GM12873 (cell line): ENCODE measurements at regions not wholly inside any gene's neighbourhood (a gene's known extent, or its start where the extent isn't known, plus 50 kb on each side); places are given as distances from the start of the nearest gene placed in this dataset.

ENCODE experiments used
- CTCF ChIP-seq: IDR thresholded peaks from 2 replicates; pipeline ENCODE4 v1.5.1; 2012; ENCODE audit warnings: low read depth, mild to moderate bottlenecking, moderate library complexity, low read length, control low read depth; ENCODE audit not compliant: insufficient read depth; ENCODE audit errors: missing control alignments

- TF ChIP-seq CTCF: no peak
Measured at GRCh38 chr13:63843766-63844699, 2428.4 kb upstream of the PCDH20 start.

- no peak for TF ChIP-seq CTCF
Measured at GRCh38 chr13:63842102-63842501, 2426.5 kb upstream of the PCDH20 start.

- TF ChIP-seq CTCF: no peak
Measured at GRCh38 chr13:63840551-63841421, 2425.1 kb upstream of the PCDH20 start.

GRCh38 chr13:63838366-63839110 lies 2422.9 kb upstream of the PCDH20 start:
- no peak for TF ChIP-seq CTCF

GRCh38 chr13:63774133-63774532 lies 2358.5 kb upstream of the PCDH20 start:
- no peak for TF ChIP-seq CTCF

- TF ChIP-seq CTCF: no peak
Measured at GRCh38 chr13:63773476-63773875, 2357.8 kb upstream of the PCDH20 start.
